ENCODE measurements at regions not wholly inside any gene's neighbourhood (a gene's known extent, or its start where the extent isn't known, plus 50 kb on each side); places are given as distances from the start of the nearest gene placed in this dataset.
A peak's percentile ranks its signal among the peaks of the same experiment; 100 is the strongest.
"Not testable (repeated sequence)": the region's sequence is repeated elsewhere in the genome, so short reads cannot be mapped to it uniquely, and the experiment has no call there.

DNA sequence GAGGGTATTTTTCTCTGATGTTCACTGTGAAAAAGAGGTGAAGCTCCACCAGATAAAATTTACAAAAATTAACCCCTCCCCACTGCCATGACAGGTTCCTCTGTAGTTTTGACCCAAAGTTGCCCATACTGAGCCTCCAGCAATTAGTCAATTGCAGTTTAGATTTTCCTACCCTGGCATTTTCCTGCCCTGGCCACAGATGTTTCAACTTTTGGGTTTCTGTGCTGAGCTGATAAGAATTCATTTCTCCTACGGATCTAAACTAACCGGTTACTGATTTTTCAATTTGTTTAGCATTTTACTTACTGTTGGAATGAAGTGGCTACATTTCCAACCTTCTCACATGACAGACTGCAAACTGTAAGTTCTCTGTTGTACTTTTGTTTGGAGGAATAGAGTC lies 1346.1 kb upstream of the EPHA6 start:
- DNase-seq (ENCODE audit: low spot score), result no peak

DNA sequence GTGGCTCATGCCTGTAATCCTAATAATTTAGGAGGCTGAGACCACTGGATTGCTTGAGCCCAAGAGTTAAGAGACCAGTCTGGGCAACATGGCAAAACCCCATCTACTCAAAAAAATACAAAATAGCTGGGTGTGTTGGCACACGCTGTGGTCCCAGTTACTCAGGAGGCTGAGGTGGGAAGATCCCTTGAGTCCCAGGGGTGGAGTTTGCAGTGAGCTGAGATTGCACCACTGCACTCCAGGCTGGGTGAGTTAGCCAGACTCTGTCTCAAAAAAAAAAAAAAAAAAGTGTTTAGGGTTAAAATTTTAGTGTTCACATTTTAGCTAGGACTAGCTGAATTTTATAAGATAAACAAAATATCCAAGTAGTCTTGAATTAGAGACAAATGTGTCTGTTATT lies 1340.1 kb upstream of the EPHA6 start:
- DNase-seq (ENCODE audit: low spot score), result no peak

DNA sequence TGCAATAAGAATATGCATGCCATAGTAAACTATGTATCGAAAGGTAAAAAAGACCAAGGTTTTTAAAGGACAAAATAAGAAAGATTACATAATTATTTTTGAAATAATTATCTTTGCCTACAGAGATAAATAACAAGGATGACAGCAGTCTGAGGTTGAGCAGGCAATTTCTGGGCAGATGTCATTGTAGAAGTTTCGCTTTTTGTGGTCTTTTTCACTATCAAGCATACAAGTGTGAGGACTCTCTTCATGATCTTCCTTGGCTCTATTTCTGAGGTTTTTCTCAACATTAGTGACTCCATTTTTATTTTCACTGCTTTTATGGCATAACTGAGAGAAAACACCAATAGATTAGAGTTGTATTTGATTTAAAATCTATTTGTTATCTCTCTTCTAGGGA lies 1337.9 kb upstream of the EPHA6 start:
- DNase-seq (ENCODE audit: low spot score), result no peak

DNA sequence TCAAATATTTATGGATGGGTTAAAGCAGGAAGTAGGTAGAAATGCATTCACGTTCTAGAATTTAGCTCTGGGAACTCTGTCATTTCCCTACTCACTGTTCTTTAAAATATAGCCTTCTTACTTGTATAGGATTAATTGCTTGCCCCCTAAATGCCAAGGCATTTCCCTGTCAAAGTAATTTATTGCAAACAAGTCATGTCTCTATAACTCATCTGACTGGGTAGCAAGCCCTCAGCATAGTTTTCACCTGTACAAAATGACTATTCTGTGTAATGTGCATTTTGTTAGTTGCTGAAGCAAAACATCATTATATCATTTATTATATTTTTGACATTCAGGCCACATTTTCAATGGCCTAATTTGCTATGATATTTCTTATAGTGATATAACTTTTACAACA lies 1308.2 kb upstream of the EPHA6 start:
- no peak for DNase-seq (ENCODE audit: low spot score)

DNA sequence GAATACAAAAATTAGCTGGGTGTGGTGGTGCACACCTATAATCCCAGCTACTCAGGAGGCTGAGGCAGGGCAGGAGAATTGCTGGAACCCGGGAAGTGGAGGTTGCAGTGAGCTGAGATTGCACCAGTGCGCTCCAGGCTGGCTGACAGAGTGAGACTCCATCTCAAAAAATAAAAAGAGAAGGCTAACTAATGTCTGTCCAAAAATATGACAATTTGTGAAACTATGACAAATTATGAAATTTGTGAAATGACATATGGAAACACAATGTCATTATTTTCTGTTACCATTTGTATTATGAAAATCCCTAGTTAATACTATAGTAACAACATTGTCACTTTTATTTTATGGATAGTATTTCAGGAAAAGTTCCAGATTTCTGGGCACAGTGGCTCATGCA lies 1306.3 kb upstream of the EPHA6 start:
- DNase-seq (ENCODE audit: low spot score), result no peak

DNA sequence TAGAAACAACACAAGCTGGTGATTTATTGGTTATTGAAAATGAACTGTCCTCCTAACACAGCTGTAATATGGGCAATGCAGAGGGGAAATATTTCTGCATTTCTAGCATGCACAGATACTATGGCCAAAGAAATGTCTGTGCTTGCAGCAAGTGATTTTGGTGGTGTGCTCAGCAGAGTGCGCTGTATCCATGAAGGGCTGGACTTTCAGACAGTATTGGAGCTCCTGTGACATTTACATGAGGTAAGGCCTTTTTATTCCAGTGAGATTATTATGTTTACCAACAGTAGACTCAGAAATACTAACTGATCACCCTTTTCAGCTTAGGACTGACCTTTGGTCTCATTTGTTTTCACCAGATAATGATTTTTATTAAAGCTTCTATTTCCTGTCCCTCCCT lies 1302.6 kb upstream of the EPHA6 start:
- DNase-seq (ENCODE audit: low spot score), result no peak

DNA sequence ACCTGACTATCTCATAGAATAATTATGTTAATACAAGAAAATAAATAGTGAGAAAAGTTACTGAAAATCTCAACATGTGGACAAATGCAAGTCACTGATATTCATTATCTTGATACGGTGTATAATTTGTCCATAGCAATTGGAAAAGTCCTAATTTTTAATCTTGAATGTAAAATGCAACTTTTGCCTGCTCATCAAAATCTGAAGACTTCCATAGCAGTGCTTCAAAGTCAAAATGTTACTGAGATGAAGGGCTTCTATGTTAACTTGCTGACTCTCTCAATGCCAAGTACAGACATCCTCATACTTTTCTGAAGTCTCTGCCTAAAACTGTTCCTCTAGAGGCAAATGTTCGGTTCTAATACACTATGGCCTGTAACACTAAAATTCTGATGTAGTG lies 1300.1 kb upstream of the EPHA6 start:
- no peak for DNase-seq (ENCODE audit: low spot score)

DNA sequence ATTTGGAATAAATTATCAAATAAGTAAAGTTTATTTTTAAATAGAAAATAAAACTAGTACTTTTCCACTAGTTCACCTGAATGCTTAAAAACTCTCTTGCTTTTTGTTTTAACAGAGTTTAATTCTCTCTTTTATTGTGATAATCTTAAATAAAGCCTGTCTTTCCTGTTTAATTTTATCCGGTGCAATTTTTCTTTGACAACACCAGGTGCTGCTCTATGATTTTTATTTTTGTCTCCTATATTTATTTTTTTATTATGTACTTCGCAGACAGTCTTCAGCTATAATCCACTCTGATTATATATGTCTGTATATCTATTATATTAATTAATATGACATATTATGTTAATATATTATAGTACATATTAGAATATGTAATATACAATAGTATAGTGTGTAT lies 1293.0 kb upstream of the EPHA6 start:
- DNase-seq (ENCODE audit: low spot score), result no peak

DNA sequence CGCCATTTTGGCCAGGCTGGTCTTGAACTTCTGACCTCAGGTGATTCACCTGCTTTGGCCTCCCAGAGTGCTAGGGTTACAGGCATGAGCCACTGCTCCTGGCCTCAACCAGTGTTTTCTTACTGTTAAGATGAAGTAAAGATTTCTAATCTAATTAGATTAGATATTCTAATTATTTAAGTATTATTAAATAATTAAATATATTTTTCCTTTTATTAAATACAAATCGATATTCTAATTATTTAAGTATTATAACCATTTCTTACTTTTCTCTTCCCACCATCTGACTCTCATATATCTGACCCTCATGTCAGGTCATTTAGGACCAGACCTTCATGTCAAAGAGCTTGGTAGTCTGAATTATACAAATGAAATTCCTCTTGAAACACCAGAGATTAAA lies 1291.9 kb upstream of the EPHA6 start:
- no peak for DNase-seq (ENCODE audit: low spot score)

DNA sequence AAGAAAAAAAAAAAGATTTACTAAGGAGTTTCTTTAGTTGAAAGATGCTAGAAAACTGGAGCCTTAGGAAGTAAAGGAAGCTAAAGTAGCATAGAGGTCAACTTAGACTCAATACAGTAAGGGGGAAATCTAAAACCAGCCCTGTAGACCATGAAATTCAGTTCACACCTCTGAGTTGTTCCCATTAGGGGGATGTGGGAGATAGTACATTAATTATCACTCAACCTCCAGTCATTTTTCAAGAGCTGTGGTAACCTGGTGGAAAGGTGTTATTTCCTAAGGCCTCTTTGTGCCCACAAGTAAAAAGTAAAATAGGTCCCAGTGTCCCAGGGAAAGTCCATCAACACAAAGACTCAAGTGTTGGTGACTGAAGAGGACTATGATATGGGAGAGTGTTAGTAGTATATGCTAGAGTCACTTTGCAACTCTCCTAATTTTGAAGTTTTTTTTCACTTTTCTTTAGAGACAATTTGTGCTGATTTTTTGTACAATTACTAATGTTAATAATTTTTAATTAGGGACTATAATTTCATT lies 1274.4 kb upstream of the EPHA6 start:
- DNase-seq (ENCODE audit: low spot score), result no peak

DNA sequence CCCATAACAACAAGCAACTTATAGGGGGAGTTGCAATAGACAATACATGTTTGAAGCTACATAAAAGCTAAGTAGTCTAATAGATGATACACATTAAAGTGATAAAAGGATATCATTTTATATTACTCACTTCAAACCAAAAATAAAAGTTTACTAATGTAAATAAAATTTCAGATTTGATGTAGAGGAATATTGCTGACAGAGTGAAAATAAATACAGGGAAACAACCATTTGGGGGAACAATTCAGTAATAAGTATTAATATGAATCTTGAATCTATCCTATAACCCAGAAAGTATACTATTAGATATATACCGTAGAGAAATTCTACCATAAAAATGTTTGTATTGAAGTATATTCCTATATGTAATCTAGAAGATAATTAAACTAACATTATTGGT lies 1248.9 kb upstream of the EPHA6 start:
- no peak for DNase-seq (ENCODE audit: low spot score)

DNA sequence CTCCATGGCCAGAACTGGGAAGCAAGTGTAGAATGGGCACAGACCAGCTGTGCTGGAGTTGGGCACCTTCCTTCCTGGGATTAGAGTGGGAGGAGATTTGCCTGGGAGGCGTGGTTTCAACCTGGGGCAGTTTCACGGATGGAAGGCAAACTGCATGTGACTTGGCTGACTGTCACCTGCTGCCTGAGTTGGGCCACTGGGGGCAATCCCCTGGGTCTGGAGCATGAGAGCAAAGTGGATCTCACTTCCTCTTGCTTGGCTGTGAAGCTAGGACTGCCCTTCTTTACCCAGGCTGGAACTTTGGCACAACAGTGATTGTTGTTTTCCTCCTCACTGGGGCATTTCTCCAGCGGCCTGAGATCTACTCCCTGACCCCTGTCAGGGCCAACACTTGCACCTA lies 1247.0 kb upstream of the EPHA6 start:
- DNase-seq (ENCODE audit: low spot score), result no peak

DNA sequence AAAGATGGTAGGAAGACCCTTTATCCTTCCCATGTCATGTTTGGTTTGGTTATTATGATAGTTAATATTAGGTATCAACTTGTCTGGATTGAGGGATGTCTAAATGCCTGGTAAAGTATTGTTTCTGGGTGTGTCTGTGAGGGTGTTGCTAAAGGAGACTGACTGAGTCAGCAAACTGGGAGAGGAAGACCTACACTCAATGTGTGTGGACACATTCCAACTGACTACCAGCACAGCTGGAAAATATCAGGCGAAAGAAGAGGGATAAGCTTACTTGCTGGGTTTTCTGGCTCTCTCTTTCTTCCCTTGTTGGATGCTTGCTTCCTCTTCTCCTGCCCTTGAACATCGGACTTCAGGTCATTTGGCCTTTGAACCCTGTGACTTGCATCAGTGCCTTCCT lies 1227.6 kb upstream of the EPHA6 start:
- peak; percentile 6 for DNase-seq (ENCODE audit: low spot score)

DNA sequence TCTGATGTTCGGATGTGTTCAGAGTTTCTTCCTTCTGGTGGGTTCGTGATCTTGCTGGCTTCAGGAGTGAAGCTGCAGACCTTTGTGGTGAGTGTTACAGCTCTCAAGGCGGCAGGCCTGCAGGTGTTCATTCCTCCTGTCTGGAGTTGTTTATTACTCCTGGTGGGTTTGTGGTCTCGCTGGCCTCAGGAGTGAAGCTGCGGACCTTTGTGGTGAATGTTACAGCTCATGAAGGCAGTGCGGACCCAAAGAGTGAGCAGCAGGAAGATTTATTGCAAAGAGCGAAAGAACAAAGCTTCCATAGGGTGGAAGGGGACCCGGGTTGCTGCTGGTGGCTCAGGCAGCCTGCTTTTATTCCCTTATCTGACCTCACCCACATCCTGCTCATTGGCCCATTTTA lies 1226.8 kb upstream of the EPHA6 start:
- DNase-seq (ENCODE audit: low spot score), result not testable (repeated sequence)

DNA sequence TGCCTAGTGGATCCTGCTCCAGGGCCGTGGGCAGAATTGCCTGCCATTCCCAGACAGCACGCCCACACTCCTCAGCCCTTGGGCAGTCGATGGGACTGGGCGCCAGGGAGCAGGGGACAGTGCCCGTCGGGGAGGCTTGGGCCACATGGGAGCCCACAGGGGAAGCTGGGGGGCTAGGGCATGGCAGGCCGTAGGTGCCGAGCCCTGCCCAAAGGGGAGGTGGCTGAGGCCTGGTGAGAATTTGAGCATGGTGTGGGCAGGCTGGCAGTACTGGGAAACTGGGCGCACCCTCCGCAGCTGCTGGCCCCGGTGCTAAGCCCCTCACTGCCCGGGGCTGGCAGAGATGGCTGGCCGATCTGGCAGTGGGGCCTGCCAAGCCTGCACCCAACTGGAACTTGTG lies 1225.9 kb upstream of the EPHA6 start:
- no peak for DNase-seq (ENCODE audit: low spot score)

DNA sequence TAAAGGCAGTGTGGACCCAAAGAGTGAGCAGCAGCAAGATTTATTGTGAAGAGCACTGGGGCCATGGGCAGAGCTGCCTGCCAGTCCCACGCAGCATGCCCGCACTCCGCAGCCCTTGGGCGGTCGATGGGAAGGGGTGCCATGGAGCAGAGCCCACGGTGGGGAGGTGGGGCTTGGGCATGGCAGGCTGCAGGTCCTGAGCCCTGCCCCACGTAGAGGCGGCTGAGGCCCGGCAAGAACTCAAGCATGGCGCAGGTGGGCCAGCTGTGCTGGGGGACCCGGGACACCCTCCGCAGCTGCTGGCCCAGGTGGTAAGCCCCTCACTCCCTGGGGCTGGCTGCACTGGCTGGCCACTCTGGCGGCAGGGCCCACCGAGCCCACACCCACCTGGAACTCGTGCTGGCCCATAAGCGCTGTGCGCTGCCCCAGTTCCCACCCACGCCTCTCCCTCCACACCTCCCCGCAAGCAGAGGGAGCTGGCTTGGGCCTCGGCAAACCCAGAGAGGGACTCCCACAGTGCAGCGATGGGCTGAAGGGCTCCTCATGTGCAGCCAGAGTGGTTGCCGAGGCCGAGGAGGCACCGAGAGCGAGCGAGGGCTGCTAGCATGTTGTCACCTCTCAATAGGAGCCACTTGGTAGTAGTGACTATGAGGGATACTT lies 1218.8 kb upstream of the EPHA6 start:
- DNase-seq (ENCODE audit: low spot score), result no peak

DNA sequence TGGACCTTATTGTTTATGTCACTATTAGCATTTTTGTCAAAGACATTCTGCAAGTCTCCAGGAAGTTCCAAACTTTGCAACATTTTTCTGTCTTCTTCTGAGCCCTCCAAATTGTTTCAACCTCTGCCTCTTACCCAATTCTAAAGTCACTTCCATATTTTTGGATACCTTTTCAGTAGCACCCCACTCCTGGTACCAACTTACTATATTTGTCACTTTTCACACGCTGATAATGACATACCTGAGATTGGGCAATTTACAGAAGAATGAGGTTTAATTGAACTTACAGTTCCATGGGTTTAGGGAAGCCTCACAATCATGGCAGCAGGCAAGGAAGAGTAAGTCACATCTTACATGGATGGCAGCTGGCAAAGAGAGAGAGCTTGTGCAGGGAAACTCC lies 1206.5 kb upstream of the EPHA6 start:
- DNase-seq (ENCODE audit: low spot score), result no peak

DNA sequence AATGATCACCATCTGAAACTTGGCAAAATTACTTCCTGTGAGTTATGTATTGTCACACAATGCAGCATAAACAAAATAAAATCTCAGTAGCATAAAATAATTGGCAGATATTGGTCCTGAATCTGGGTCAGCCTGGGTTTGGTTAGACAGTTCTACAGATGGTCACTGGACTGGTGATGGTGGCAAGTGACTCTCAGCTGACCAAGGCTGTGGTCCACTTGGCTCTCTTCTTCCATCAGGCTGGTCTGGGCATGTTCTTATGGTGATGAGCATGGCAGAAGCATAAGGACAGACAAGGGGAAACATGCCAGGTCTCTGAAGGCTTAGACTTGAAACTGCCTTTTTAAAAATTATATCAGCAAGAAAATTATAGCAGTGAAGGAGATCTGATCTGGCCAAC lies 1205.0 kb upstream of the EPHA6 start:
- no peak for DNase-seq (ENCODE audit: low spot score)

DNA sequence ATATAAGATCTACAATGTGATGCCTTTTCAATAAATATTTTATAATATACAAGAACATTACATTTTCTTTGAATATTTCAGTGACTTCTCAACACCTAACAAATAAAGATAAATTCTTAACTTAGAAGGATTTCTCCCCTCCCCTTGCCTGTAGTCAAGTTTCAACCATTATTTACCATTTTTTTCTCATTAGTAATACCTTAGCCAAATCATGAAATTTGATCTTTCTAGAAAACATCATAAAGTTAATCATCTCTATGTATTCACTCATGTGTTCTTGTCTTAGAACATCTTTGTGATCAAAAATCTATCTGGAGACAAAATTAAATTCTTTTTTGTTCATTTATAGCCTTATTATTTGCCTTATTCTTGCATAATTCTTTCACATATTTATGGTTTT lies 1201.8 kb upstream of the EPHA6 start:
- DNase-seq (ENCODE audit: low spot score), result peak; percentile 3

DNA sequence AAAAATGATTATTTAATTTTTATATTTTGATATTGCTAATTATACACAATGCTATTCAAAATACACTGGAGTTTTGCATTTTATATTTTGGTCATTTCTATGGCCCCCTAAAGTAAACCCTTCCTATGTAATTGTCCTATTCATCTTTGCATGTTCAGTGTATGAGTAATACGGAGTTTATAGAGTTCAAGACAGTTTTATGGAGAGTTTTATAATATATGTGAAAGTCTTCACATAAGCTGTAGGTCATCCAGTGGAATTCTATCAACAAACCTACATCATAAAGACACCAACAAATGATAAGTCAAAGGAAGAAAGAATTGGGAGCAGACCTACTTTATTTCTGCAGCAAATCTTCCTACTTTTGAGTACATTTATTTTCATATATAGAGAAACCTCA lies 1200.4 kb upstream of the EPHA6 start:
- DNase-seq (ENCODE audit: low spot score), result no peak

DNA sequence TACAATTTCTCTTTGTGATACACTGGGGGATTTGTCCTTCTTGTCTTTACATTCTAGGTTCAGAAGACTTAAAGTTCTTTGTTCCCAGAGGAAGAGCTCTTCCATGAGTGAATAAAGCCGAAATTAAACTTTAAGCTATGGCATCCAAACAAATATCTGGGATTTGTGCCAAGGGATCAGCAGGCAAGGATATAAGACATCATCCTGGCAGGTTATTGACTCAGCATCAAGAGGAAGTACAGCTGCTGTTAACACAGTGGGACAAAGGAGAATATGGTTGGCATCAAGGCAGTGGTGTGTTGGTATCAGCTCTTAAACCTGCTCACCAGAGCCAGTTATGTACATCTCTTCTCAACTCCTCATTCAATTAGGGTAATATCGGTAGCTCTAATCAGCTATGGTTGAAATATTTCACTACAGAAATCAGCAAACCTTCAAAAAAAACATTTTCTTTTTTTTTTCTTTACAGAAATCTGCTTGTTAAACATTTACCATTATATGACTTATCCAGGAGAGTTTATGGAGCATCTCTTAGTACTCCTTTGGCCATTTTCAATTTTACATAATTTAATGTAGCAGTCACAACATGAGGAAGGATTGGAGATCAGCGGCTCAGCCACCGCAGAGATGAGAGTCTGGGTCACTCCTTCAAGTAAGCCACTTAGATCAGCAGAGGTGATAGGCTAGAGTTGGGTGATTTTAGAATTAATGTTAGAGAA lies 1198.6 kb upstream of the EPHA6 start:
- DNase-seq (ENCODE audit: low spot score), result peak; percentile 84

DNA sequence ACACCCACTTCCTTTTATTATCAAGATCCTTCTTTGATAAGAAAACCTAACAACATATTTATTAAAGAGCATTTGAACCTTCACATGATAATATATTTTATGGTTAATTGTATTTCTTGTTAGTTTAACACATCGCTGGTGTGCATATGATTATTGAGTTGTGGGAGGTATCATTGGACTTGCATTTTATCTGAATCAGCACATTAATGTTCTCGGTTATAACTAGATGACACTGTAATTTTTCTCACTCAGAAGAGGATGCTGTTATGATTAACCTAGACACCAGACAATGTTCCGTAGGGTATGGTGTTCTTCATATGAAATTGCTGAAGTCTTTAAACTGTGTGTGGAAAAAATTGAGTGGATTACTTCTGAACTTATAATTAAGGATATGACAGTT lies 1188.3 kb upstream of the EPHA6 start:
- DNase-seq (ENCODE audit: low spot score), result no peak

DNA sequence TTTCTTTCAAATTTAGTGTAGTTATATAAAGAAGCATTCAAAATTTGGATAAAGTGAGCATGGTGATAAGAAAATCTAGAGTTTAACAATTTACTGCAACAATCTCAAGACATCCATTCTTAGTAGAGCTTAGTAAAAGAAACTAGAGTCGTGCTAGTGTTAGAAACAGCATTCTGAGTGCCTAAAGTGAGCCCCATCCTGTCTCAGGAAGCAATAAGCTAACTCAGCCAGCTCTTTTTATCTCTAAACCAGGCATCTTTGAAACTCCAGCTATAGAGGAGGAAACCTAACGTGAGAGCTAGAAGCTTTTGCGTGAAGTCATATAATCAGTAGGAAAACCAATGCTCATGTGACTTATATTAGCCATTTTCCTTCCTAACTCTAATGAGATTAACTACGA lies 1187.1 kb upstream of the EPHA6 start:
- DNase-seq (ENCODE audit: low spot score), result no peak

DNA sequence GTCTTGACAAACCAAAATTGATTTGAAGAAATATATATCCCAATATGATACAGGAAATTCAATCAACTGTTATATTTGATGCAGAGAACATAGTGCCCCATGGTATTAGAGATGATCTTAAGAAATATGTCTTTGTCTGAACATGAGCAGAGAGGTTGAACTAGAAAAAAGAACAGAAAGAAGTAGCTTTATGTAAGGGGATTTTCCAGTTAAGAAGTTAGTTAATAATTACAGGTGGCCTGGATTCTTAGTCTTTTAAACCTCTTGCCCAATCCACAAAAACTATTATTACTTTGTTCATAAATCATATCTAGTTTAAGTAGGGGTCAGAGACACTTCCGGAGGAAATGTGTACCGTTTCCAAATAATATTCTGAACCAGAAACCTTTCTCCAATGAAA lies 1186.7 kb upstream of the EPHA6 start:
- peak; percentile 27 for DNase-seq (ENCODE audit: low spot score)
